Epithelial cell of proximal tubule (primary cell): ENCODE measurements at regions not wholly inside any gene's neighbourhood (a gene's known extent, or its start where the extent isn't known, plus 50 kb on each side); places are given as distances from the start of the nearest gene placed in this dataset.

Experiments
- DNase-seq: peaks from one replicate; pipeline ENCODE4 v3.0.0-alpha.2; 2011; ENCODE audit warnings: low read depth
- H3K4me3 ChIP-seq: 2 replicates; pipeline ENCODE4 v1.5.1; 2011; ENCODE audit warnings: low read depth, mild to moderate bottlenecking, low read length
- CTCF ChIP-seq: conservative IDR thresholded peaks from 2 replicates; pipeline ENCODE4 v1.5.1; 2012; ENCODE audit warnings: low read depth, mild to moderate bottlenecking, low read length

DNA sequence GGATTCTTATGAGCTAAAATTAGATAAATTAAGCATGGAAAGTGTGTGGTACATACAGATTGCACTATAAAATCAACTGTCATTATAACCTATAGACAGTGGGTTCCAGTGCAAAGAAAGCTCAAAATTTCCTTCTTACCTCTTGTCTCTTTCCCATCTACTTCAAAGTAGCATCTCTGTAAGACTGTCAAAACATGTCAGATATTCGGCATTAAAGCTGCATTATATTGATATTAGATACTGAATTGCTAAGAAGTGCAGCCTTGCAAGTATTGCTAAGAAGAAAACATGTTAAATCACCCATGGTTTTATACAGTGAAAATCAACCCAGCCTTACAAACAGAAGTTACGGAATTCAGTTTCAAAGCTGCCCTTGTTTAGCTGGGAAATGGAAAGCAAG is 849.8 kb upstream of the FAT3 start:
- H3K4me3 ChIP-seq, result no peak overlapping the region
- no peak for TF ChIP-seq CTCF
- DNase-seq, result no peak

DNA sequence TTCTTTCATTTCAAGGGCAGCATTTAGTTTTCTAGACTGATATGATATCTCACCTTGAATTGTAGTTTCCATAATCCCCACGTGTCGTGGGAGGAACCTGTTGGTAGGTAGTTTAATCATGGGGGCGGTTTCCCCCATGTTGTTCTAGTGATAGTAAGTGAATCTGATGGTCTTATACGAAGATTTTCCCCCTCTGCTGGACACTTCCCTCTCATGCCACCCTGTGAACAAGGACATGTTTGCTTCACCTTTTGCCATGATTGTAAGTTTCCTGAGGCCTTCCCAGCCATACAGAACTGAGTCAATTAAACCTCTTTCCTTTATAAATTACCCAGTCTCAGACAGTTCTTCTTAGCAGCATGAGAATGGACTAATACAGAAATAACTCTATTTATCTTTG is 851.1 kb upstream of the FAT3 start:
- DNase-seq, result no peak
- no peak overlapping the region for H3K4me3 ChIP-seq
- TF ChIP-seq CTCF, result no peak

- no peak overlapping the region for H3K4me3 ChIP-seq
- TF ChIP-seq CTCF, result no peak
- DNase-seq, result no peak
These were observed 857.8 kb upstream of the FAT3 start for GRCh38 chr11:91366816-91367215.

DNA sequence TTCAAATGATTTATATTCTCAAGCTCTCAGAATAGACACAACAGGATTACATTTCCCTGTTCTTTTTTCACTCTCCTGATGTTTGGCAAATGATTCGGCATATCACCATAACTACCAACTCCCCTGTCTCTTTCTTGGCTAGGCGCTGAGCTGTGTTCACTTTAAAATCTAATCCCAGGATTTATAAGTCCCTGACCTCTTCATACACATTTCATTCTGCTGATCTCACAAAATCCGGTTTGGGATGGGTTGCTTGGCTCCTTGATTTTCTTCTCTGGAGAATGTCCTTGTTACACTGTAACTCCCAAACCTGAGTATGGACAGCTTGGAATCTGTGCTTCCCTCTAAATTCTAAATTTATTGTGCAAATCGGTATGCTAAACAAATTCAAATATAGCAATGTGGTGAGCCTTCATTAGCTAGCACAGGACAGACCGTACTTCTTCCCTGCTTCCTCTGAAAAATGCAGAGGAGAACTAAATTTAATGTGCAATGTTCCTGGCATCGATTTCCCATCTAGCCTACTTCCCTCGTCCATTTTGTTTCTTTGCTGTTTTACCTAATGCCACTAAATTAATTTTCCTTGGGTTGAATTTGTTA is 858.5 kb upstream of the FAT3 start:
- no peak for TF ChIP-seq CTCF
- H3K4me3 ChIP-seq, result no peak overlapping the region
- DNase-seq, result no peak

- H3K4me3 ChIP-seq, result no peak overlapping the region
- DNase-seq, result no peak
- TF ChIP-seq CTCF, result no peak
These were observed 873.7 kb upstream of the FAT3 start for GRCh38 chr11:91350931-91351330.

DNA sequence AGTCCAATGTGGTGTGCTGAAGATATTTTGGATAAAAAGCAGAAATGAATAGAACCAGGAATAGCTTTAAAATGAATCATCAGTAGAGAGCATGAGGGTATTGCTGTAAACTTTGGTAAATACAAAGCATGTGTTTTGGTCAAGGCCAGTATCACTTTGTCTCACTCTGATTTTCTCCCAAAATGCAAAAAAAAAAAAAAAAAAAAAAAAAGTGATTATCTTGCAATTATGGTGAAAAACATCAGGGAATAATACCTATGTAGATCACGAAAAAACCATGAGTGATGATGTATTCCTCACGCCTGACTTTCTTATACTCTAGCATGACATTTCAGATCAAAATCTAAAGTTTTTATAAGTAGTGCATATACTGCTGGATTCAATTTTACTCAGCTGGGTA is 897.9 kb upstream of the FAT3 start:
- no peak for DNase-seq
- no peak for TF ChIP-seq CTCF
- no peak overlapping the region for H3K4me3 ChIP-seq

DNA sequence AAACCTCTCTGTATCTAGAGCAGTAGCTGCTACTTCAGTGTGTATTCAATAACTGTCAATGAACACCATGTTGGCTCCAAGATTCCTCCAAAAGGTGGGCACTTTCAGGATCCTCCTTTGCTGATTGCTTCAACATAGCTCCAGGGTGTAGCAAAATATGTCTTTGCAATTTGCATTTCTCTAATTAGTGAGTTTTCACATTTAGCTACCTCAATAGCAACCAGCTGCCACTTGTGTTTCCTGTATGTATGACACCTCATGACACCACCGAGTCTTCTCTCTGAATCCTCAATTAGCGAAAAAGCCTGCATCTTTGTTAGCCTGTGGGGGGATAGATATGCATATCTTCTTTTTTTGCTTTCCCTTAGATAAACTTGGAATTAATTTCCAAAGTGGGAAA is 898.3 kb upstream of the FAT3 start:
- no peak for TF ChIP-seq CTCF
- H3K4me3 ChIP-seq, result no peak overlapping the region
- no peak for DNase-seq
